ENCODE measurements at regions not wholly inside any gene's neighbourhood (a gene's known extent, or its start where the extent isn't known, plus 50 kb on each side); places are given as distances from the start of the nearest gene placed in this dataset.

DNA sequence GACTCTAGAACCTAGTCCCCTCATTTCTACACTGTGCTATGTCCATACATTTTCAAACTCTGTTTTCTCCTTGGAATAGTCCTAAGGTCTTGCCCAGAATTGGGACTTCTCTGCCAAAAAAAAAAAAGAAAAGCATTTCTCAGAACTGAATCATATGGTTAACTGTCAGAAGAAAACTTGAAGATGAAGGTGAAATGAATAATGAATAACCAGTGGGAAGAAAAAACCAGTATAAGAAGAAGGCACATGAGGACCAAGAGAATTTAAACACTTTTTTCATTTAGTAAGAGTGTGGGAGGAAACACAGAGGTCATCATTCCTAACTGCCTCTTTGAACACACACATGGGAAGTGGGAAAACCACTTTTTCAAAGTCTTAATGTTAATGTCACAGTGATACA lies 197.7 kb downstream of the PRELID2 start:
- Histone ChIP-seq H3K9me3 (no peaks in the 10 kb centered on the region), H3K36me3 (ENCODE audit: control insufficient read depth, insufficient read depth, low read length) (no peaks in the 10 kb centered on the region), H3K4me1 (peaks cover 11% of the 10 kb centered on the region), H3K4me3 (ENCODE audit: low read depth, low read length) (no peak overlapping the region), H3K27me3 (replicated peaks; ENCODE audit: control insufficient read depth, insufficient read depth, low read length) (no peaks in the 10 kb centered on the region)
- Mint-ChIP-seq H3K9me3 (ENCODE audit: unreplicated experiment) (peaks cover 9% of the 10 kb centered on the region), H3K4me3 (ENCODE audit: unreplicated experiment) (no peak overlapping the region), H3K4me1 (ENCODE audit: low read depth, unreplicated experiment) (peaks cover 14% of the 10 kb centered on the region), H3K27me3 (ENCODE audit: insufficient read depth, unreplicated experiment) (no peaks in the 10 kb centered on the region), H3K36me3 (ENCODE audit: insufficient read depth, unreplicated experiment) (no peaks in the 10 kb centered on the region), H3K27ac (ENCODE audit: unreplicated experiment) (no peak overlapping the region)
- ChIA-PET CTCF (no interaction called here), POLR2A (no interaction called here)
- TF ChIP-seq, protein P1, sequence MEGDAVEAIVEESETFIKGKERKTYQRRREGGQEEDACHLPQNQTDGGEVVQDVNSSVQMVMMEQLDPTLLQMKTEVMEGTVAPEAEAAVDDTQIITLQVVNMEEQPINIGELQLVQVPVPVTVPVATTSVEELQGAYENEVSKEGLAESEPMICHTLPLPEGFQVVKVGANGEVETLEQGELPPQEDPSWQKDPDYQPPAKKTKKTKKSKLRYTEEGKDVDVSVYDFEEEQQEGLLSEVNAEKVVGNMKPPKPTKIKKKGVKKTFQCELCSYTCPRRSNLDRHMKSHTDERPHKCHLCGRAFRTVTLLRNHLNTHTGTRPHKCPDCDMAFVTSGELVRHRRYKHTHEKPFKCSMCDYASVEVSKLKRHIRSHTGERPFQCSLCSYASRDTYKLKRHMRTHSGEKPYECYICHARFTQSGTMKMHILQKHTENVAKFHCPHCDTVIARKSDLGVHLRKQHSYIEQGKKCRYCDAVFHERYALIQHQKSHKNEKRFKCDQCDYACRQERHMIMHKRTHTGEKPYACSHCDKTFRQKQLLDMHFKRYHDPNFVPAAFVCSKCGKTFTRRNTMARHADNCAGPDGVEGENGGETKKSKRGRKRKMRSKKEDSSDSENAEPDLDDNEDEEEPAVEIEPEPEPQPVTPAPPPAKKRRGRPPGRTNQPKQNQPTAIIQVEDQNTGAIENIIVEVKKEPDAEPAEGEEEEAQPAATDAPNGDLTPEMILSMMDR (IDR thresholded peaks at IDR 0.05; ENCODE audit: insufficient read depth in 1 of 2, low read depth in 1 of 2, low read length in 1 of 2, severe bottlenecking in 1 of 2, unreplicated experiment in 1 of 2): no peak
- no peak for DNase-seq
- BruUV-seq (replicated peaks): no TSS peak
- intact Hi-C loops (cut with micrococcal nuclease; ENCODE audit: unreplicated experiment): no loop called here

GRCh38 chr5:145636371-145636770 lies 198.8 kb downstream of the PRELID2 start:
- no TSS peak for BruUV-seq (replicated peaks)
- Histone ChIP-seq H3K9me3 (no peaks in the 10 kb centered on the region), H3K4me3 (ENCODE audit: low read depth, low read length) (no peak overlapping the region), H3K36me3 (ENCODE audit: control insufficient read depth, insufficient read depth, low read length) (no peaks in the 10 kb centered on the region), H3K4me1 (peaks cover 11% of the 10 kb centered on the region), H3K27me3 (replicated peaks; ENCODE audit: control insufficient read depth, insufficient read depth, low read length) (no peaks in the 10 kb centered on the region)
- CTCF ChIA-PET: no interaction called here
- intact Hi-C loops (cut with micrococcal nuclease; ENCODE audit: unreplicated experiment): no loop called here
- DNase-seq: no peak
- POLR2A ChIA-PET: no interaction called here
- TF ChIP-seq, protein P1 (IDR thresholded peaks at IDR 0.05; ENCODE audit: insufficient read depth in 1 of 2, low read depth in 1 of 2, low read length in 1 of 2, severe bottlenecking in 1 of 2, unreplicated experiment in 1 of 2): no peak
- Mint-ChIP-seq H3K27me3 (ENCODE audit: insufficient read depth, unreplicated experiment) (no peaks in the 10 kb centered on the region), H3K36me3 (ENCODE audit: insufficient read depth, unreplicated experiment) (no peaks in the 10 kb centered on the region), H3K27ac (ENCODE audit: unreplicated experiment) (no peak overlapping the region), H3K4me1 (ENCODE audit: low read depth, unreplicated experiment) (peaks cover 14% of the 10 kb centered on the region), H3K9me3 (ENCODE audit: unreplicated experiment) (peaks cover 9% of the 10 kb centered on the region), H3K4me3 (ENCODE audit: unreplicated experiment) (no peak overlapping the region)

DNA sequence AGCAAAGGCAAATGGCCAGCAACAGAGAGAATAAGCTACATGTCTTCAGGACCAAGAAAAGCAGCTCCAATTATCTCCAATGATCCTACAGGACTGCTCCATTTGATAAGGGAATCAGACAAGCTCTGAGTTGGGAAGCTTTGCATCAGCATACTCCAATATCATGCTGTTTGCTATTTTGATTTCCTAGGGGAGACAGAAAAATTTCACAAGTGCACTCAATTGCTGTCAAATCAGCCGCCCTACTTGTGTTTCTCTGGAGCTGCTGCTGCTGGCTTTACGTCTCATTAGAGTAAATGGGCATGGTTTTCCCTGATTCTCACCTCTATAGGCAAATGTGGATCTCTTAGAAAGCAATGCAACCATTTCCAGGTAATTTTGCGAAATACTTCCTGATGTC lies 201.7 kb downstream of the PRELID2 start:
- Histone ChIP-seq H3K4me1 (peaks cover 11% of the 10 kb centered on the region), H3K27me3 (replicated peaks; ENCODE audit: control insufficient read depth, insufficient read depth, low read length) (no peaks in the 10 kb centered on the region), H3K4me3 (ENCODE audit: low read depth, low read length) (no peak overlapping the region), H3K9me3 (no peaks in the 10 kb centered on the region), H3K36me3 (ENCODE audit: control insufficient read depth, insufficient read depth, low read length) (no peaks in the 10 kb centered on the region)
- DNase-seq: no peak
- Mint-ChIP-seq H3K36me3 (ENCODE audit: insufficient read depth, unreplicated experiment) (no peaks in the 10 kb centered on the region), H3K4me3 (ENCODE audit: unreplicated experiment) (no peak overlapping the region), H3K4me1 (ENCODE audit: low read depth, unreplicated experiment) (peaks cover 14% of the 10 kb centered on the region), H3K27ac (ENCODE audit: unreplicated experiment) (no peak overlapping the region), H3K9me3 (ENCODE audit: unreplicated experiment) (no peaks in the 10 kb centered on the region), H3K27me3 (ENCODE audit: insufficient read depth, unreplicated experiment) (no peaks in the 10 kb centered on the region)
- no TSS peak for BruUV-seq (replicated peaks)
- TF ChIP-seq, protein P1 (IDR thresholded peaks at IDR 0.05; ENCODE audit: insufficient read depth in 1 of 2, low read depth in 1 of 2, low read length in 1 of 2, severe bottlenecking in 1 of 2, unreplicated experiment in 1 of 2): no peak
- intact Hi-C loops (cut with micrococcal nuclease; ENCODE audit: unreplicated experiment): no loop called here
- ChIA-PET POLR2A (no interaction called here), CTCF (no interaction called here)
